GM23338 (cell line): ENCODE measurements at regions not wholly inside any gene's neighbourhood (a gene's known extent, or its start where the extent isn't known, plus 50 kb on each side); places are given as distances from the start of the nearest gene placed in this dataset.

Experiments
- ATAC-seq: fragments of 200-7000 bp; cut with Tn5 transposase; 3 replicates; pipeline ENCODE4 v1.9.1; 2020
- DNase-seq: peaks from one replicate; pipeline ENCODE4 v3.0.0-alpha.2; 2015; ENCODE audit warnings: low spot score
- H2AFZ ChIP-seq: fragments of 200-600 bp; sonication (generic); 2 replicates; pipeline ENCODE4 v1.8.0; 2016; ENCODE audit warnings: antibody characterized with exemption, mild to moderate bottlenecking, moderate library complexity
- H3F3A ChIP-seq: fragments of 200-600 bp; sonication (generic); replicated peaks from 2 replicates; pipeline ENCODE4 v1.8.0; 2017; ENCODE audit warnings: antibody characterized with exemption, mixed run types, low read depth
- H3K27ac ChIP-seq: fragments of 200-600 bp; sonication (generic); 2 replicates; pipeline ENCODE4 v1.6.1; 2016; ENCODE audit warnings: low read depth
- H3K27me3 ChIP-seq: fragments of 200-600 bp; sonication (generic); 2 replicates; pipeline ENCODE4 v1.8.0; 2016; ENCODE audit warnings: mild to moderate bottlenecking, mixed run types, moderate library complexity; ENCODE audit not compliant: insufficient read depth
- H3K36me3 ChIP-seq: fragments of 200-600 bp; sonication (generic); 2 replicates; pipeline ENCODE4 v1.8.0; 2016; ENCODE audit warnings: mild to moderate bottlenecking; ENCODE audit not compliant: insufficient read depth
- H3K4me1 ChIP-seq: fragments of 200-600 bp; sonication (generic); 2 replicates; pipeline ENCODE4 v1.8.0; 2016; ENCODE audit warnings: mild to moderate bottlenecking, moderate library complexity; ENCODE audit not compliant: insufficient read depth
- H3K4me2 ChIP-seq: fragments of 200-600 bp; sonication (generic); 2 replicates; pipeline ENCODE4 v1.7.1; 2017; ENCODE audit warnings: mixed run types
- H3K4me3 ChIP-seq: fragments of 200-600 bp; sonication (generic); 2 replicates; pipeline ENCODE4 v1.6.1; 2016; ENCODE audit warnings: mixed run types
- H3K79me2 ChIP-seq: fragments of 200-600 bp; sonication (generic); replicated peaks from 2 replicates; pipeline ENCODE4 v1.8.0; 2017; ENCODE audit warnings: mild to moderate bottlenecking; ENCODE audit not compliant: insufficient read depth
- H3K9me2 ChIP-seq: fragments of 200-600 bp; sonication (generic); 2 replicates; pipeline ENCODE4 v1.8.0; 2017; ENCODE audit not compliant: insufficient read depth
- H4K20me1 ChIP-seq: fragments of 200-600 bp; sonication (generic); replicated peaks from 2 replicates; pipeline ENCODE4 v1.8.0; 2017; ENCODE audit warnings: mild to moderate bottlenecking; ENCODE audit not compliant: insufficient read depth
- H3K27ac Mint-ChIP-seq: 2 replicates; pipeline ENCODE4 v1.8.0; 2020; ENCODE audit warnings: inconsistent platforms, mild to moderate bottlenecking, moderate library complexity, mixed read lengths
- H3K27me3 Mint-ChIP-seq: 3 replicates; pipeline ENCODE4 v1.8.0; 2022; ENCODE audit warnings: low read depth, mild to moderate bottlenecking, moderate library complexity, mixed read lengths, inconsistent platforms; ENCODE audit not compliant: insufficient read depth, poor library complexity
- H3K36me3 Mint-ChIP-seq: 3 replicates; pipeline ENCODE4 v1.8.0; 2021; ENCODE audit warnings: low read depth, mild to moderate bottlenecking, inconsistent platforms, moderate library complexity, mixed read lengths
- H3K4me1 Mint-ChIP-seq: 3 replicates; pipeline ENCODE4 v1.8.0; 2020; ENCODE audit warnings: mild to moderate bottlenecking, inconsistent platforms, mixed read lengths
- H3K4me3 Mint-ChIP-seq: 3 replicates; pipeline ENCODE4 v1.8.0; 2021; ENCODE audit warnings: moderate library complexity, mild to moderate bottlenecking, inconsistent platforms, mixed read lengths
- H3K9me3 Mint-ChIP-seq: 3 replicates; pipeline ENCODE4 v1.8.0; 2020; ENCODE audit warnings: moderate library complexity, mild to moderate bottlenecking, inconsistent platforms, mixed read lengths
- CREB1 ChIP-seq: fragments of 250-450 bp; sonication (Bioruptor Pico); IDR thresholded peaks from 2 replicates; pipeline ENCODE4 v1.5.0; 2020; ENCODE audit warnings: low read depth, mild to moderate bottlenecking, moderate library complexity
- CTCF ChIP-seq, 2 experiments: fragments of 200-600 bp in 1 of 2; sonication (generic) in 1 of 2; conservative IDR thresholded peaks; 2 replicates each; pipeline versions ENCODE4 v1.5.1 to v1.6.1; 2016 to 2017; ENCODE audit warnings: antibody characterized with exemption in 2 of 2, low read depth in 2 of 2, mild to moderate bottlenecking in 2 of 2, moderate library complexity in 1 of 2
- ETS1 ChIP-seq: IDR thresholded peaks from 2 replicates; pipeline ENCODE4 v1.6.1; 2016; ENCODE audit warnings: antibody characterized with exemption
- EZH2 ChIP-seq: fragments of 200-600 bp; sonication (generic); IDR thresholded peaks from one replicate; pipeline ENCODE4 v1.8.0; 2017; ENCODE audit warnings: antibody characterized with exemption, mild to moderate bottlenecking, low read depth; ENCODE audit not compliant: unreplicated experiment
- EZH2phosphoT487 ChIP-seq: fragments of 200-600 bp; sonication (generic); IDR thresholded peaks from one replicate; pipeline ENCODE4 v1.8.1; 2018; ENCODE audit warnings: antibody characterized with exemption; ENCODE audit not compliant: unreplicated experiment
- JUNB ChIP-seq: IDR thresholded peaks from one replicate; pipeline ENCODE4 v1.6.1; 2016; ENCODE audit warnings: antibody characterized with exemption; ENCODE audit not compliant: unreplicated experiment
- NANOG ChIP-seq: IDR thresholded peaks from 2 replicates; pipeline ENCODE4 v1.6.1; 2016; ENCODE audit warnings: antibody characterized with exemption, borderline replicate concordance
- POLR2AphosphoS5 ChIP-seq: IDR thresholded peaks from 2 replicates; pipeline ENCODE4 v1.6.1; 2016; ENCODE audit warnings: antibody characterized with exemption, low read depth
- REST ChIP-seq: IDR thresholded peaks from one replicate; pipeline ENCODE4 v1.6.1; 2018; ENCODE audit warnings: antibody characterized with exemption; ENCODE audit not compliant: unreplicated experiment
- STAT1 ChIP-seq: IDR thresholded peaks from one replicate; pipeline ENCODE4 v1.6.1; 2016; ENCODE audit warnings: antibody characterized with exemption; ENCODE audit not compliant: unreplicated experiment
- ZNF114 ChIP-seq: fragments of 250-450 bp; sonication (Bioruptor Pico); IDR thresholded peaks from 2 replicates; pipeline ENCODE4 v1.5.0; 2020; ENCODE audit warnings: mild to moderate bottlenecking, moderate library complexity
- ZNF331 ChIP-seq: fragments of 250-450 bp; sonication (Bioruptor Pico); IDR thresholded peaks from 2 replicates; pipeline ENCODE4 v1.5.0; 2020; ENCODE audit warnings: low read depth, mild to moderate bottlenecking, moderate library complexity
- ZNF462 ChIP-seq: fragments of 250-450 bp; sonication (Bioruptor Pico); IDR thresholded peaks from 2 replicates; pipeline ENCODE4 v1.5.0; 2020; ENCODE audit warnings: mild to moderate bottlenecking, moderate library complexity

GRCh38 chr5:99437986-99438385 lies 509.2 kb upstream of the CHD1 start:
- no peaks in the 10 kb centered on the region for H3K79me2 ChIP-seq
- DNase-seq: no peak
- H3K9me2 ChIP-seq: no peaks in the 10 kb centered on the region
- H2AFZ ChIP-seq: no peak overlapping the region
- ATAC-seq: no peak
- no peaks in the 10 kb centered on the region for H3K4me1 ChIP-seq
- H3K27ac Mint-ChIP-seq: no peak overlapping the region
- H3K27ac ChIP-seq: no peak overlapping the region
- no peaks in the 10 kb centered on the region for H3F3A ChIP-seq
- H3K4me3 ChIP-seq: no peak overlapping the region
- no peaks in the 10 kb centered on the region for H3K27me3 Mint-ChIP-seq
- no peak for TF ChIP-seq ZNF114 (CRISPR knock-in tag)
- no peak for TF ChIP-seq NANOG
- no peak for TF ChIP-seq ETS1
- TF ChIP-seq EZH2: no peak
- TF ChIP-seq POLR2AphosphoS5: no peak
- no peak for TF ChIP-seq REST
- no peak for TF ChIP-seq CREB1
- TF ChIP-seq CTCF (conservative IDR thresholded peaks at IDR 0.05; ENCODE audit: low read depth in 2 of 2): no peak
- TF ChIP-seq ZNF462 (CRISPR knock-in tag): no peak
- no peak for TF ChIP-seq EZH2phosphoT487
- TF ChIP-seq STAT1: no peak
- no peak for TF ChIP-seq ZNF331
- TF ChIP-seq JUNB: no peak
- H3K36me3 Mint-ChIP-seq: no peaks in the 10 kb centered on the region
- no peak overlapping the region for H3K4me3 Mint-ChIP-seq
- H3K4me1 Mint-ChIP-seq: no peaks in the 10 kb centered on the region
- H3K9me3 Mint-ChIP-seq: no peaks in the 10 kb centered on the region
- no peaks in the 10 kb centered on the region for H4K20me1 ChIP-seq
- no peaks in the 10 kb centered on the region for H3K36me3 ChIP-seq
- no peak overlapping the region for H3K4me2 ChIP-seq
- no peaks in the 10 kb centered on the region for H3K27me3 ChIP-seq
